DND-41 (cell line): ENCODE measurements at regions not wholly inside any gene's neighbourhood (a gene's known extent, or its start where the extent isn't known, plus 50 kb on each side); places are given as distances from the start of the nearest gene placed in this dataset.

Experiments
- ATAC-seq: fragments of 200-7000 bp; cut with Tn5 transposase; 3 replicates; pipeline ENCODE4 v1.9.1; 2021; ENCODE audit warnings: low read depth; ENCODE audit not compliant: insufficient read depth
- DNase-seq: peaks from one replicate; pipeline ENCODE4 v3.0.0-alpha.2; 2020
- H2AFZ ChIP-seq: 2 replicates; pipeline ENCODE4 v1.6.0; 2012; ENCODE audit warnings: low read depth, low read length
- H3K27ac ChIP-seq: 2 replicates; pipeline ENCODE4 v1.5.1; 2012; ENCODE audit warnings: low read length, inconsistent platforms
- H3K27me3 ChIP-seq: fragments of 200-600 bp; sonication (generic); 2 replicates; pipeline ENCODE4 v1.6.0; 2012; ENCODE audit warnings: low read length, mild to moderate bottlenecking, inconsistent platforms; ENCODE audit not compliant: insufficient read depth, poor library complexity
- H3K36me3 ChIP-seq: 2 replicates; pipeline ENCODE4 v1.5.1; 2012; ENCODE audit warnings: low read length, inconsistent platforms; ENCODE audit not compliant: insufficient read depth
- H3K4me1 ChIP-seq: 2 replicates; pipeline ENCODE4 v1.5.1; 2012; ENCODE audit warnings: mild to moderate bottlenecking, low read length; ENCODE audit not compliant: insufficient read depth
- H3K4me2 ChIP-seq: 2 replicates; pipeline ENCODE4 v1.6.0; 2012; ENCODE audit warnings: mild to moderate bottlenecking, moderate library complexity, low read length, inconsistent platforms; ENCODE audit not compliant: insufficient read depth
- H3K4me3 ChIP-seq, 2 experiments: fragments of 200-600 bp in 1 of 2; shearing (Covaris generic) in 1 of 2; 2 replicates each; pipeline ENCODE4 v1.5.1; 2012 to 2016; ENCODE audit warnings: inconsistent platforms in 2 of 2, low read length in 2 of 2, mild to moderate bottlenecking in 2 of 2, low read depth in 1 of 2, moderate library complexity in 1 of 2
- H3K79me2 ChIP-seq: 2 replicates; pipeline ENCODE4 v1.6.0; 2012; ENCODE audit warnings: low read length, inconsistent platforms; ENCODE audit not compliant: insufficient read depth
- H3K9ac ChIP-seq: 2 replicates; pipeline ENCODE4 v1.6.0; 2012; ENCODE audit warnings: low read depth, mild to moderate bottlenecking, inconsistent platforms, low read length, moderate library complexity
- H3K9me3 ChIP-seq: 2 replicates; pipeline ENCODE4 v1.5.1; 2012; ENCODE audit warnings: low read length, moderate library complexity, mild to moderate bottlenecking, inconsistent platforms; ENCODE audit not compliant: insufficient read depth, severe bottlenecking
- H4K20me1 ChIP-seq: 2 replicates; pipeline ENCODE4 v1.6.0; 2012; ENCODE audit warnings: low read length; ENCODE audit not compliant: insufficient read depth
- CTCF ChIP-seq: IDR thresholded peaks from 2 replicates; pipeline ENCODE4 v1.5.1; 2012; ENCODE audit warnings: borderline replicate concordance, low read length, moderate library complexity, mild to moderate bottlenecking; ENCODE audit not compliant: poor library complexity, severe bottlenecking; ENCODE audit errors: extremely low read depth
- EZH2 ChIP-seq: IDR thresholded peaks from 3 replicates; pipeline ENCODE4 v1.6.1; 2012; ENCODE audit warnings: borderline replicate concordance, low read depth, mild to moderate bottlenecking, moderate library complexity, low read length, inconsistent platforms; ENCODE audit not compliant: severe bottlenecking

GRCh38 chr6:92339936-92340640, 1079.3 kb downstream of the EPHA7 start:
- DNase-seq (no peak), ATAC-seq (no peak)
- Histone ChIP-seq H4K20me1 (no peaks in the 10 kb centered on the region), H3K36me3 (no peaks in the 10 kb centered on the region), H3K79me2 (no peaks in the 10 kb centered on the region), H3K4me2 (no peak overlapping the region), H3K27me3 (no peaks in the 10 kb centered on the region), H3K4me3 (no peak overlapping the region), H2AFZ (no peak overlapping the region), H3K4me1 (no peaks in the 10 kb centered on the region), H3K27ac (no peak overlapping the region), H3K9ac (no peak overlapping the region), H3K9me3 (no peaks in the 10 kb centered on the region)
- TF ChIP-seq CTCF (no peak), EZH2 (no peak)

- no peaks in the 10 kb centered on the region for H3K9me3 ChIP-seq
- no peak overlapping the region for H3K9ac ChIP-seq
- no peak overlapping the region for H2AFZ ChIP-seq
- H3K27ac ChIP-seq: no peak overlapping the region
- TF ChIP-seq CTCF (no peak), EZH2 (no peak)
- DNase-seq: no peak
- H3K79me2 ChIP-seq: no peaks in the 10 kb centered on the region
- H3K4me2 ChIP-seq: no peak overlapping the region
- H3K4me3 ChIP-seq: no peak overlapping the region
- H3K36me3 ChIP-seq: no peaks in the 10 kb centered on the region
- H4K20me1 ChIP-seq: no peaks in the 10 kb centered on the region
- H3K27me3 ChIP-seq: no peaks in the 10 kb centered on the region
- no peaks in the 10 kb centered on the region for H3K4me1 ChIP-seq
- no peak for ATAC-seq
These were observed 1081.8 kb downstream of the EPHA7 start for GRCh38 chr6:92337571-92337970.

DNA sequence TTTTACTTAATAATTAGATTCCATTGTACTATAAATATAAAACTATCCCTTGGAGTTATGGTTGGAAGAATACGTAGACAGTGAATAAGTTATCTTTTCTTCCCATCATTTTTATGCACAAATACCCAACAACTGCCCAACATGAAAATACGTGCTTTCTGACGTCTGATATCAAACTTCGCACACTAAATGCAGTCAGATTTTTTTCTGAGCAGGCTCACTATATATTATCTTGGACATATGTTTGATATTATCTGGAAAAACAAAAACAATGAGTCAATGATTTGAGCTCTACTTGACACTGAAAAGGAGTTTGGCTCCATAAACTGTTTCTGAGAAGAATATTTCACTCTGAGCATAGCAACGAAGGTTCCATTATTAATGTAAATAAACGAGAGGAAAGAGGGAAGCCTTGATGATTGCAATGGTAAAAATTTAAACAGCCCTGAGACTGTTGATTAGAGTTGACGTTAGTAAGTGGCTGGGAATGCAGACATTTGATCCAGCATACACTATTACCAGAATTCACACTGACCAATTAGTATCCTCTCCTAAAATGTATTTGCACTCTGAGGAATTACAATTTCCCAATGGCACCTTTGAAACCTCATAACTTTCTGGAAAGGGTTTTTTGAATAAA, 1090.0 kb downstream of the EPHA7 start:
- Histone ChIP-seq H2AFZ (no peak overlapping the region), H3K9ac (no peak overlapping the region), H3K4me2 (no peak overlapping the region), H3K79me2 (no peaks in the 10 kb centered on the region), H4K20me1 (no peaks in the 10 kb centered on the region), H3K9me3 (no peaks in the 10 kb centered on the region), H3K27ac (no peak overlapping the region), H3K27me3 (no peaks in the 10 kb centered on the region), H3K36me3 (no peaks in the 10 kb centered on the region), H3K4me3 (no peak overlapping the region), H3K4me1 (no peaks in the 10 kb centered on the region)
- TF ChIP-seq EZH2 (no peak), CTCF (no peak)
- ATAC-seq: no peak
- no peak for DNase-seq
